HL-60/S4 (cell line): ENCODE measurements at regions not wholly inside any gene's neighbourhood (a gene's known extent, or its start where the extent isn't known, plus 50 kb on each side); places are given as distances from the start of the nearest gene placed in this dataset.
"Not testable (repeated sequence)": the region's sequence is repeated elsewhere in the genome, so short reads cannot be mapped to it uniquely, and the experiment has no call there.

Experiments used
- in situ Hi-C: fragments of 300-500 bp; cut with MboI; formaldehyde crosslinking; loops from 2 replicates; pipeline ENCODE4 v1.14.3; 2022; ENCODE audit warnings: low sequenced_read_pairs

- in situ Hi-C loops: no loop called here
Observed at GRCh38 chr13:80965097-80965496, 624.2 kb upstream of the SPRY2 start.

- in situ Hi-C loops: no loop called here
Observed at GRCh38 chr13:80962855-80963254, 621.9 kb upstream of the SPRY2 start.

GRCh38 chr13:80962173-80962572 is 621.2 kb upstream of the SPRY2 start:
- in situ Hi-C loops: no loop called here

- in situ Hi-C loops: no loop called here
Observed at GRCh38 chr13:80957019-80957655, 616.2 kb upstream of the SPRY2 start.

- in situ Hi-C loops: no loop called here
Observed at GRCh38 chr13:80955501-80955900, 614.6 kb upstream of the SPRY2 start.

GRCh38 chr13:80952158-80952557 is 611.2 kb upstream of the SPRY2 start:
- in situ Hi-C loops: no loop called here

GRCh38 chr13:80946008-80946802 is 605.3 kb upstream of the SPRY2 start:
- in situ Hi-C loops: no loop called here

GRCh38 chr13:80945328-80945727 is 604.4 kb upstream of the SPRY2 start:
- in situ Hi-C loops: no loop called here

GRCh38 chr13:80939581-80939980 is 598.7 kb upstream of the SPRY2 start:
- in situ Hi-C loops: no loop called here

GRCh38 chr13:80931766-80932165 is 590.8 kb upstream of the SPRY2 start:
- in situ Hi-C loops: no loop called here

GRCh38 chr13:80931118-80931517 is 590.2 kb upstream of the SPRY2 start:
- in situ Hi-C loops: no loop called here

GRCh38 chr13:80928241-80928640 is 587.3 kb upstream of the SPRY2 start:
- in situ Hi-C loops: no loop called here

- in situ Hi-C loops: not testable (repeated sequence)
Observed at GRCh38 chr13:80926024-80926423, 585.1 kb upstream of the SPRY2 start.

- in situ Hi-C loops: no loop called here
Observed at GRCh38 chr13:80924596-80924995, 583.7 kb upstream of the SPRY2 start.

- in situ Hi-C loops: no loop called here
Observed at GRCh38 chr13:80923907-80924306, 583.0 kb upstream of the SPRY2 start.

GRCh38 chr13:80921971-80922370 is 581.0 kb upstream of the SPRY2 start:
- in situ Hi-C loops: no loop called here

- in situ Hi-C loops: no loop called here
Observed at GRCh38 chr13:80921541-80921940, 580.6 kb upstream of the SPRY2 start.

GRCh38 chr13:80906860-80907259 is 565.9 kb upstream of the SPRY2 start:
- in situ Hi-C loops: no loop called here

GRCh38 chr13:80904386-80904785 is 563.5 kb upstream of the SPRY2 start:
- in situ Hi-C loops: no loop called here

GRCh38 chr13:80903911-80904310 is 563.0 kb upstream of the SPRY2 start:
- in situ Hi-C loops: no loop called here

- in situ Hi-C loops: no loop called here
Observed at GRCh38 chr13:80901530-80901929, 560.6 kb upstream of the SPRY2 start.

GRCh38 chr13:80901111-80901510 is 560.2 kb upstream of the SPRY2 start:
- in situ Hi-C loops: no loop called here

GRCh38 chr13:80900561-80900960 is 559.6 kb upstream of the SPRY2 start:
- in situ Hi-C loops: no loop called here
